OCI-LY3 (cell line): ENCODE measurements at regions not wholly inside any gene's neighbourhood (a gene's known extent, or its start where the extent isn't known, plus 50 kb on each side); places are given as distances from the start of the nearest gene placed in this dataset.

Experiments used
- EZH2phosphoT487 ChIP-seq: fragments of 200-600 bp; shearing (Covaris generic); IDR thresholded peaks from 2 replicates; pipeline ENCODE4 v1.6.1; 2018; ENCODE audit warnings: antibody characterized with exemption, mixed run types, low read depth
- TF ChIP-seq, protein P1 (sequence below): fragments of 200-600, 300-600 bp; sonication (generic); IDR thresholded peaks from 2 replicates; pipeline ENCODE4 v1.5.1; 2014; ENCODE audit warnings: antibody characterized with exemption, low read length, low read depth

DNA sequence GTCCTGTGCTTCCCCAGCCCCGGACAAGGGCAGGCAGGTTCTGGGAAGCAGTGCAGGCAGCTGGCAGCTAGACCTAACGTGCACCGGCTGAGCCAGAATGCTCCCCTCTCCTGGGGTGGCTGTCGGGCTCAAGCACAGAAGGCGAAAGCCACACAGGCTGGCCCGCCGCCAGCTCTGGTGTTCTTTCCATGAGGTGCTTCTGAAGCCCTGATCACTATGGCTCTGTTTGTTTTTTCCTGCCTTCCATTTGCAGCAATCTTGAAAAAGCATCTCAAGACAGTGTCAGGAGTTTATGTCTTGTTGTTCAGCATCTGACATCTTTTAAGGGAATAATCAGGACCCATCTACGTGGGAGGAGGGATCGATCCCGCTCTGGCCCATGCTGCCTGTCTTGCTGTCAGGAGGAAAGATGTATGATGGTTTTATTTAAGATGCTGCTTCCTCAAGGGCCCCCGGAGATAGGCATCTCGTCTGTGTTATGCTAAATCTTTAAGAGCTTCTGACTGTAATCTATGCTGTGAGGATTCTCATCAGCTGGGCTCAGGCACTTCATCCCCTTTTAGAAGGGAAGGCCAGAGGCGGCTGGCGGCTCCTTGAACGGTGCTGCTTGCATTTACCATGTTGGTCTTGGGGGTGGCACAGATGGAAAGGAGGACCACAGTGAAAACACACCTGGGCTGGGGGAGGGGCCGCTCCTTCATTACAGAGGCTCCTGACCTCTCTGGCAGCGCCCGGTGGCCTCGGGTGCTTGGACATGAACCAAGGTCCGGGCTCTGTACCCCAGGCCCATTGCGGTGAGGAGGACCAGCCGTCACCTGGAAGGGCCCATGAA, 118.5 kb upstream of the HDAC4 start:
- TF ChIP-seq, protein P1, sequence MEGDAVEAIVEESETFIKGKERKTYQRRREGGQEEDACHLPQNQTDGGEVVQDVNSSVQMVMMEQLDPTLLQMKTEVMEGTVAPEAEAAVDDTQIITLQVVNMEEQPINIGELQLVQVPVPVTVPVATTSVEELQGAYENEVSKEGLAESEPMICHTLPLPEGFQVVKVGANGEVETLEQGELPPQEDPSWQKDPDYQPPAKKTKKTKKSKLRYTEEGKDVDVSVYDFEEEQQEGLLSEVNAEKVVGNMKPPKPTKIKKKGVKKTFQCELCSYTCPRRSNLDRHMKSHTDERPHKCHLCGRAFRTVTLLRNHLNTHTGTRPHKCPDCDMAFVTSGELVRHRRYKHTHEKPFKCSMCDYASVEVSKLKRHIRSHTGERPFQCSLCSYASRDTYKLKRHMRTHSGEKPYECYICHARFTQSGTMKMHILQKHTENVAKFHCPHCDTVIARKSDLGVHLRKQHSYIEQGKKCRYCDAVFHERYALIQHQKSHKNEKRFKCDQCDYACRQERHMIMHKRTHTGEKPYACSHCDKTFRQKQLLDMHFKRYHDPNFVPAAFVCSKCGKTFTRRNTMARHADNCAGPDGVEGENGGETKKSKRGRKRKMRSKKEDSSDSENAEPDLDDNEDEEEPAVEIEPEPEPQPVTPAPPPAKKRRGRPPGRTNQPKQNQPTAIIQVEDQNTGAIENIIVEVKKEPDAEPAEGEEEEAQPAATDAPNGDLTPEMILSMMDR = no peak
- TF ChIP-seq EZH2phosphoT487 = no peak
